Left lung (tissue), 4 donors: ENCODE measurements at regions not wholly inside any gene's neighbourhood (a gene's known extent, or its start where the extent isn't known, plus 50 kb on each side); places are given as distances from the start of the nearest gene placed in this dataset.
"Not testable (repeated sequence)": the region's sequence is repeated elsewhere in the genome, so short reads cannot be mapped to it uniquely, and the experiment has no call there.

Source experiments
- ATAC-seq: fragments of 200-7000 bp; cut with Tn5 transposase; one replicate; pipeline ENCODE4 v1.9.1; 2020; ENCODE audit warnings: moderate library complexity
- DNase-seq, 4 donors: peaks; one replicate each; pipeline ENCODE4 v3.0.0-alpha.2; 2013 to 2020
- H3K27ac ChIP-seq, 2 donors: fragments of 200-600 bp; sonication (generic) in 1 of 2; one replicate each; pipeline versions ENCODE4 v1.5.0 to v1.8.0; 2020 to 2021
- H3K27me3 ChIP-seq, 2 donors: fragments of 200-600 bp; sonication (generic) in 1 of 2; one replicate each; pipeline versions ENCODE4 v1.5.0 to v1.8.0; 2020 to 2021
- H3K36me3 ChIP-seq, 2 donors: fragments of 200-600 bp; sonication (generic) in 1 of 2; one replicate each; pipeline versions ENCODE4 v1.5.0 to v1.8.0; 2020 to 2021
- H3K4me1 ChIP-seq, 2 donors: fragments of 200-600 bp; one replicate each; pipeline ENCODE4 v1.8.0; 2021
- H3K4me3 ChIP-seq, 2 donors: fragments of 200-600 bp; sonication (generic) in 1 of 2; one replicate each; pipeline versions ENCODE4 v1.5.0 to v1.8.0; 2020 to 2021; ENCODE audit warnings: mild to moderate bottlenecking in 1 of 2
- H3K9me3 ChIP-seq, 2 donors: fragments of 200-600 bp; sonication (generic) in 1 of 2; one replicate each; pipeline versions ENCODE4 v1.5.0 to v1.8.0; 2020 to 2021
- CTCF ChIP-seq, 2 donors: fragments of 200-600 bp; sonication (generic) in 1 of 2; IDR thresholded peaks; one replicate each; pipeline versions ENCODE4 v1.5.0 to v1.8.0; 2021; ENCODE audit warnings: antibody characterized with exemption in 2 of 2
- intact Hi-C, 2 donors: fragments of 100-400 bp; cut with DNase I; formaldehyde crosslinking; loops; one replicate each; pipeline versions ENCODE4 v1.11.2 to v1.14.2; 2022
- donor health status: DM: no; HTN: yes; CAD: no.
- donor health status: DM: no; HTN: no; CAD: no.

- Histone ChIP-seq H3K4me1 (no peaks in the 10 kb centered on the region), H3K27ac (no peak overlapping the region), H3K4me3 (no peak overlapping the region), H3K36me3 (no peaks in the 10 kb centered on the region), H3K9me3 (no peaks in the 10 kb centered on the region), H3K27me3 (no peaks in the 10 kb centered on the region)
- no peak for TF ChIP-seq CTCF (IDR thresholded peaks at IDR 0.05)
- no peak for DNase-seq
- intact Hi-C loops = no loop called here
- ATAC-seq = no peak
Measured at GRCh38 chr15:45802140-45802539, 167.3 kb downstream of the SQOR start.

- Histone ChIP-seq H3K9me3 (no peaks in the 10 kb centered on the region), H3K36me3 (no peaks in the 10 kb centered on the region), H3K4me3 (no peak overlapping the region), H3K4me1 (no peaks in the 10 kb centered on the region), H3K27ac (no peak overlapping the region), H3K27me3 (no peaks in the 10 kb centered on the region)
- DNase-seq (no peak), ATAC-seq (no peak)
- no peak for TF ChIP-seq CTCF (IDR thresholded peaks at IDR 0.05)
- intact Hi-C loops = no loop called here
Measured at GRCh38 chr15:45804028-45804427, 169.2 kb downstream of the SQOR start.

- intact Hi-C loops = no loop called here
- no peak overlapping the region for H3K4me3 ChIP-seq
- peaks cover 0 to 9% of the 10 kb centered on the region in 2 donors for H3K9me3 ChIP-seq
- no peak for TF ChIP-seq CTCF (IDR thresholded peaks at IDR 0.05)
- H3K27me3 ChIP-seq = no peaks in the 10 kb centered on the region
- DNase-seq = no peak
- H3K4me1 ChIP-seq = no peaks in the 10 kb centered on the region
- H3K36me3 ChIP-seq = no peaks in the 10 kb centered on the region
- no peak for ATAC-seq
- no peak overlapping the region for H3K27ac ChIP-seq
Measured at GRCh38 chr15:45810201-45810600, 175.4 kb downstream of the SQOR start.

- no peaks in the 10 kb centered on the region for H3K27me3 ChIP-seq
- no peak overlapping the region for H3K4me3 ChIP-seq
- TF ChIP-seq CTCF (IDR thresholded peaks at IDR 0.05) = no peak
- no peak for DNase-seq
- no peak overlapping the region for H3K27ac ChIP-seq
- H3K9me3 ChIP-seq = peaks cover 0 to 15% of the 10 kb centered on the region in 2 donors
- ATAC-seq = no peak
- intact Hi-C loops = no loop called here
- H3K36me3 ChIP-seq = no peaks in the 10 kb centered on the region
- no peaks in the 10 kb centered on the region for H3K4me1 ChIP-seq
Measured at GRCh38 chr15:45812200-45812599, 177.4 kb downstream of the SQOR start.

GRCh38 chr15:45817578-45817977 is 182.7 kb downstream of the SQOR start:
- H3K4me3 ChIP-seq, intact Hi-C loops, H3K27ac ChIP-seq, H3K27me3 ChIP-seq, H3K4me1 ChIP-seq, DNase-seq, H3K36me3 ChIP-seq, ATAC-seq: not testable (repeated sequence)
- H3K9me3 ChIP-seq = peaks cover 0 to 15% of the 10 kb centered on the region in 2 donors

- Histone ChIP-seq H3K27ac (no peak overlapping the region), H3K27me3 (peaks cover 0 to 4% of the 10 kb centered on the region in 2 donors), H3K4me1 (no peaks in the 10 kb centered on the region), H3K4me3 (no peak overlapping the region), H3K9me3 (peaks cover 0 to under 1% of the 10 kb centered on the region in 2 donors), H3K36me3 (no peaks in the 10 kb centered on the region)
- TF ChIP-seq CTCF (IDR thresholded peaks at IDR 0.05) = no peak
- intact Hi-C loops = no loop called here
- DNase-seq (no peak), ATAC-seq (no peak)
Measured at GRCh38 chr15:45821390-45821789, 186.6 kb downstream of the SQOR start.

- H3K27ac ChIP-seq, H3K4me1 ChIP-seq, DNase-seq, intact Hi-C loops, ATAC-seq, H3K4me3 ChIP-seq, H3K36me3 ChIP-seq, H3K27me3 ChIP-seq, H3K9me3 ChIP-seq: not testable (repeated sequence)
Measured at GRCh38 chr15:45822968-45823367, 188.1 kb downstream of the SQOR start.
